ENCODE measurements at regions not wholly inside any gene's neighbourhood (a gene's known extent, or its start where the extent isn't known, plus 50 kb on each side); places are given as distances from the start of the nearest gene placed in this dataset.

GRCh38 chr5:42887097-42887496, 75.4 kb upstream of the SELENOP start:
- Histone ChIP-seq H3K27me3 (no peaks in the 10 kb centered on the region), H3K4me1 (no peaks in the 10 kb centered on the region), H3K4me3 (replicated peaks in 1 of 3) (no peak overlapping the region), H3K27ac (no peak overlapping the region), H3K36me3 (no peaks in the 10 kb centered on the region), H3K9me3 (no peaks in the 10 kb centered on the region)
- WGBS, 2 donors, result 55 to 60% methylated on average over 6 of the region's 6 CpGs
- intact Hi-C loops (cut with DNase I), result no loop called here
- TF ChIP-seq CTCF (IDR thresholded peaks at IDR 0.05) (no peak), POLR2A (IDR thresholded peaks at IDR 0.05) (no peak)
- no peak for DNase-seq

GRCh38 chr5:42886635-42887034, 74.9 kb upstream of the SELENOP start:
- TF ChIP-seq POLR2A (IDR thresholded peaks at IDR 0.05) (no peak), CTCF (IDR thresholded peaks at IDR 0.05) (no peak)
- Histone ChIP-seq H3K9me3 (no peaks in the 10 kb centered on the region), H3K36me3 (no peaks in the 10 kb centered on the region), H3K4me1 (no peaks in the 10 kb centered on the region), H3K4me3 (replicated peaks in 1 of 3) (no peak overlapping the region), H3K27me3 (no peaks in the 10 kb centered on the region), H3K27ac (no peak overlapping the region)
- intact Hi-C loops (cut with DNase I), result no loop called here
- 67 to 69% methylated on average over 1 of the region's 1 CpG for WGBS, 2 donors
- DNase-seq, result no peak

GRCh38 chr5:42884326-42884725, 72.6 kb upstream of the SELENOP start:
- Histone ChIP-seq H3K36me3 (no peaks in the 10 kb centered on the region), H3K9me3 (no peaks in the 10 kb centered on the region), H3K4me1 (no peaks in the 10 kb centered on the region), H3K27me3 (no peaks in the 10 kb centered on the region), H3K4me3 (replicated peaks in 1 of 3) (no peak overlapping the region), H3K27ac (no peak overlapping the region)
- no peak for DNase-seq
- intact Hi-C loops (cut with DNase I), result no loop called here
- TF ChIP-seq POLR2A (IDR thresholded peaks at IDR 0.05), result no peak
- no peak for TF ChIP-seq CTCF (IDR thresholded peaks at IDR 0.05)
- WGBS, 2 donors, result 90 to 95% methylated on average over 1 of the region's 1 CpG

- intact Hi-C loops (cut with DNase I), result no loop called here
- Histone ChIP-seq H3K4me3 (replicated peaks in 1 of 3) (no peak overlapping the region), H3K27me3 (no peaks in the 10 kb centered on the region), H3K36me3 (no peaks in the 10 kb centered on the region), H3K4me1 (peaks cover 4 to 6% of the 10 kb centered on the region in 2 donors), H3K27ac (no peak overlapping the region), H3K9me3 (no peaks in the 10 kb centered on the region)
- WGBS, 2 donors, result 85% methylated on average over 5 of the region's 5 CpGs
- TF ChIP-seq CTCF (IDR thresholded peaks at IDR 0.05) (no peak), POLR2A (IDR thresholded peaks at IDR 0.05) (no peak)
- DNase-seq, result no peak
Observed at GRCh38 chr5:42881416-42882117, 69.9 kb upstream of the SELENOP start.

GRCh38 chr5:42880496-42881150, 68.9 kb upstream of the SELENOP start:
- no peak overlapping the region for H3K27ac ChIP-seq
- H3K4me3 ChIP-seq (replicated peaks in 1 of 3), result no peak overlapping the region
- no peaks in the 10 kb centered on the region for H3K9me3 ChIP-seq
- intact Hi-C loops (cut with DNase I), result no loop called here
- peaks cover 4 to 14% of the 10 kb centered on the region in 2 donors for H3K4me1 ChIP-seq
- H3K27me3 ChIP-seq, result no peaks in the 10 kb centered on the region
- TF ChIP-seq CTCF (IDR thresholded peaks at IDR 0.05) (no peak), POLR2A (IDR thresholded peaks at IDR 0.05) (no peak)
- DNase-seq, result no peak
- WGBS, 2 donors, result 64 to 71% methylated on average over 1 of the region's 1 CpG
- no peaks in the 10 kb centered on the region for H3K36me3 ChIP-seq

Measured in thyroid gland (tissue), 4 donors.